NCI-H526 (cell line): ENCODE measurements at regions not wholly inside any gene's neighbourhood (a gene's known extent, or its start where the extent isn't known, plus 50 kb on each side); places are given as distances from the start of the nearest gene placed in this dataset.

Experiments used
- DNase-seq, 2 experiments: peaks; one replicate each; lab custom pipeline; 2025; lab: John Stamatoyannopoulos, UW

DNA sequence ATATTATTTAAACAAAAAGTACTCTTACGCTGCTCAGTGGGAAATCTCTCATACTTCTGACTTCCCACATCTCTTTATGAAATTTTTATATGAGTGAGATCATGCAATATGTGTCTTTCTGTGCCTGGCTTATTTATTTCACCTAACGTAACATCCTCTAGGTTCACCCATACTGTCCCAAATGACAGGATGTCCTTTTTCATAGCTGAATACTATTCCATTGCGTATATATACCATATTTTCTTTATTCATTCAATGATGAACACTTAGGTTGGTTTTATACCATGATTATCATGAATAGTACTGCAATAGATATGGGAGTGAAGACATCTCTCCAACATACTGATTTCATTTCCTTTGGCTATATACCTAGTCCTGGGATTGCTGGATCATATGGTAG, 57.8 kb upstream of the TPP2 start:
- DNase-seq, result no peak

- no peak for DNase-seq
Observed at GRCh38 chr13:102536695-102537485, 59.9 kb upstream of the TPP2 start.

DNA sequence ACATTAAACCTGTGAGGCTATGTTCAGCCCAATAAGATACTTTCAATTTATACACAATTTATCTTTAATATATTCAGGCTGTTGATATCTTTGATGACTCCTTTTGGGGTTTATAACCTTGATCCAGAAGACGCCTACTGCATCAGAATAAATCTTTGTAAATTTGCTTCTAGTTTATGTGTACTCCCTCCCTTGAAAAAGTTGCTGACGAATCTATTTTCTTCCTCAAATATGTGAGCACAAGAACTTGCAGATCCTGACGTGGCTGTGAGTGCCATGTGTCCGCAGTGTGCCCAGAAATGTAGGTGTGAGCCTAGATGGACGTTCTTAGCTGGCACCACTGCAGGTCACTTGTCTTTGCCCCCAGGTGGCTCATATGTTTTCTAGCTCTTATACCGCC, 60.6 kb upstream of the TPP2 start:
- no peak for DNase-seq

DNA sequence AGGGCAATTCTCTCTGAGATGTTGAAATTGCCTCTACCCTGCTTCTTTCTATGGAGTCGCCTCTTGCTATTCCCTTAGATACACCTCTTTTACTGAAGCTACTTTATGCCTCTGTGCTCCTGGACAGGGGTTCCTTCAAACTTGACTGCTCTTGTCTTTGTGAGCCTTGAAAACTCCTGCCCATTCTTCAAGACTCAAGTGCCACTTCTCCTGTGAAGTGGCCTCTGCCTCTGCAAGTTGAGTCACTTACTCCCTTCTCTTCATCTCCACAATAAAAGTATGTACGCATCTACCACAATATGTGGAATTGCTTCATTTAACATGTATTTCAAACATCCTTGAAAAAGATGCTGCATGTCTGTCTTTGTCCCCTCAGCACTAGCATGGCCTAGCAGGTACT, 66.0 kb upstream of the TPP2 start:
- DNase-seq, result no peak

DNA sequence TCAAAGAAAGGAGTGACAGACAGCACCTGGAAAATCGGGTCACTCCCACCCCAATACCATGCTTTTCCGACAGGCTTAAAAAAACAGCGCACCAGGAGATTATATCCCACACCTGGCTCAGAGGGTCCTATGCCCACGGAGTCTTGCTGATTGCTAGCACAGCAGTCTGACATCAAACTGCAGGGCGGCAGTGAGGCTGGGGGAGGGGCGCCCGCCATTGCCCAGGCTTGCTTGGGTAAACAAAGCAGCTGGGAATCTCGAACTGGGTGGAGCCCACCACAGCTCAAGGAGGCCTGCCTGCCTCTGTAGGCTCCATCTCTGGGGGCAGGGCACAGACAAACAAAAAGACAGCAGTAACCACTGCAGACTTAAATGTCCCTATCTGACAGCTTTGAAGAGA, 74.5 kb upstream of the TPP2 start:
- DNase-seq, result peak in 1 of 2 experiments; percentile 5

GRCh38 chr13:102517959-102518358, 78.8 kb upstream of the TPP2 start:
- DNase-seq, result no peak

DNA sequence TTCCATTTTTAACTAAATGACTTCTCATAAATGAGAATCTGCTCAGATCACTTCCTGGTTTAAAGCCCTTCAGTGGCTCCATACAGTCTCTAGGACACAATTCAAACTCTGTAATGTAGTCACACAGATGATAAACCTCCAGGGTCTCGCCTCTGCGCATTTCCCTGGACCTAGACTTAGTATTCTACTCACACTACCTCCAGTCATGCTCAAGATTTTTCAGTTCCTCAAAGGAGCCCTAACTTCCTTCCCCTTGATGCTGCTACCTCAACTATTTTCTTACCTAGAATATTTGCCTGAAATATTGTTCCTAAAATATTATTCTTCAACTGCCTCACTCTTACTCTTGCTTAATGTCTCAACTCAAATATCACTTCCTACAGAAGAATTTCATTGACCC, 86.7 kb upstream of the TPP2 start:
- DNase-seq, result no peak

- no peak for DNase-seq
Observed at GRCh38 chr13:102508411-102508810, 88.4 kb upstream of the TPP2 start.

DNA sequence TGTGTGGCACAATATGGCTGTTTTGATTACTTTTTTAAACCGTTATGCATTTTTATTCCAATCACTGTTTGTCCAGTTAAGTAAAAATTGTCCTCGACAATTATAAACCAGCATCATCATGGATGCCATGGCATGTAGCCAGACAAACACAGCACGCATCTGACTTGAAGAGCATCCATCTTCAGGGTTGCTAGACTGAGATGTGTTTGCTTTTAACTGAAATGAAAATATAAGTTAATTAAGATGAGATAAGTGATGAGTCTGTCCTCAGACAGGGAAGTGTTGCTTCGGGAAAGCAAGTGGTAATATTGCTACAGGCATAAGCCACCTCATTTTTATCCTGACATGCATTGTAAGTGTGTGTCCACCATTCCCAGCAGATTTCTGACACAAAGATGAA, 92.8 kb upstream of the TPP2 start:
- no peak for DNase-seq

DNA sequence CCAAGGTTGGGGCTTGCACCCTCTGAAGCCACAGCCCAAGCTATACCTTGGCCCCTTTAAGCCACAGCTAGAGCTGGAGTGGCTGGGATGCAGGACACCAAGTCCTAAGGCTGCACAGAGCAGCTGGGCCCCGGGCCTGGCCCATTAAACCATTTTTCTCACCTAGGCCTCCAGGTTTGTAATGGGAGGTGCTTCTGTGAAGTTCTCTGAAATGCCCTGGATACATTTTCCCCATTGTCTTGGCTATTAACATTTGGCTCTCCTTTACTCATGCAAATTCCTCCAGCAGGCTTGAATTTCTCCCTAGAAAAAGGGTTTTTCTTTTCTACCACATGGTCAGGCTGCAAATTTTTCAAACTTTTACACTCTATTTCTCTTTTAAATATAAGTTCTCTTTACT, 93.8 kb upstream of the FGF14 start:
- no peak for DNase-seq

GRCh38 chr13:102487330-102487729, 85.5 kb upstream of the FGF14 start:
- DNase-seq, result no peak

DNA sequence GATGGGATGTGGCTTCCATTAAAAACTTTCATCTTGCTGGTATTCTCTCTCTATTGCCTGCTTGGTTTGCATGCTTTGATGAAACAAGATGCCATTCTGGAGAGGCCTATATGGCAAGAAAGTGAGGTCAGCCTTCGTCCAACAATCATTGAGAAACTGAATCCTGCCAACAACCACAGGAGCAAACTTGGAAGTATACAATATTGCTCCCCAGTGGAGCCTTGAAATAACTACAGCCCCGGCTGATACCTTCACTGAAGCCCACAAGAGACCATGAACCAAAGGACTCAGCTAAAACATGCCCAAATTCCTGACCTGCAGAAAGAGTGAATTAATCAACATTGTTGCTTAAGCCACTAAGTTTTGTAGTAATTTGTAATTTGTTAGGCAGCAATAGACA, 82.5 kb upstream of the FGF14 start:
- DNase-seq, result peak in 1 of 2 experiments; percentile 4

- DNase-seq, result no peak
Observed at GRCh38 chr13:102472650-102473049, 70.8 kb upstream of the FGF14 start.

GRCh38 chr13:102470283-102470917, 68.6 kb upstream of the FGF14 start:
- DNase-seq, result no peak

GRCh38 chr13:102466610-102467190, 64.9 kb upstream of the FGF14 start:
- DNase-seq, result no peak

GRCh38 chr13:102462570-102462969, 60.7 kb upstream of the FGF14 start:
- no peak for DNase-seq

DNA sequence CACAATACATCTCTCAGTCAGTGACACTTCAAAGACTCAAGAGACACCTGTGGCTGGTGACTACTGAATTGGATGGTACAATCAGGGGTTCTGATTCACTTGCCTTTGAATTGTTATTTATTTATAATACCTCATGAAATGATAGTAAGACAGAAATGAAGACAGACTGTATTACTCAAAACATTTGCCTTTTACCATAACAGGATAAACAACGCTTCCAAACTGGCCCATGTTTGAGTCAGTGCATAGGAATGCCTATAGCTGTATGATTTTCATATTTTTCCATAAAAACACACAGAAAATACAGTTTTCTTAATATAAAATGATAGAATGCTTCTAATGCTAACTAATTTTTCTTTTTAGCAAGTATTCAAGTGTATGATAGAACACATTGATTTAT, 59.5 kb upstream of the FGF14 start:
- no peak for DNase-seq

DNA sequence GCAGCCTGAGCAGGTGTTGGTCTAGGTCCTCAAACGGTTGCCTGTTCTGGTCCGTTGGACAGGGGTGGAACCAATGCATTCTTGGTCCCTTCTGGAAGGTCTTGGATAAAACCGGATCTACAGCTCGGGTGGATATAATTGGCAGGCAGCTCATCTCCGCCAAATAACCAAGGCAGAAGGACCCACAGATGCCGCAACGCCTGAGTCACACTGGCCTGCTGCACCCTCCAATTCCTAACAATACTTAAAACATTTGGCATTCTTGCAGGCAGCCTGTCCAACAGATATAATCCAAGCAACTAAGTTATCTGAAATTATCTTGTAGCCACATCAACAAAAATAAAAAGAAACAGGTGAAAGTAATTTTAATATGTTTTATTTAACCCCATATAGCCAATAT, 59.0 kb upstream of the FGF14 start:
- DNase-seq, result no peak

- DNase-seq, result no peak
Observed at GRCh38 chr13:102452836-102453235, 51.0 kb upstream of the FGF14 start.
